SKM-1 (cell line): ENCODE measurements at regions not wholly inside any gene's neighbourhood (a gene's known extent, or its start where the extent isn't known, plus 50 kb on each side); places are given as distances from the start of the nearest gene placed in this dataset.

Source experiments
- DNase-seq: peaks from one replicate; lab custom pipeline; 2025; ENCODE audit not compliant: unreplicated experiment; lab: John Stamatoyannopoulos, UW

DNA sequence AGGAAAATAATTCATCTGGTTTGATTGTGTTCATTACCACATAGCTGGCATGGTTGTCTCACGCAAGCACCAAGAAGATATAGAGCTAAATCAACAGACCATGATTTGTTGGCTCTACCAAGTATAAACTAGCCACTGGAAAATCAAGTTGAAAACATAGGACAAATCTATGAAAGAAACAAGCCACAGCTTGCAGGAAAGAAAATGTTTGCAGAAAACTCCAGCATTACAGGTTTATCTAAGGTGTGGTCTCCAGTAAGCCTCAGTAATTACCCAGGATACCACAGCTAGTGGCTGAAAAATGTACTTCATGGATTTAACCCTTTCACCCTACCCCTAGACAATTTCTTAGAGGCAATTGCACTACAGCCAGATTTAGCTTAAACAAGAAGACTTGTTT is 340.6 kb downstream of the SOX2 start:
- no peak for DNase-seq

GRCh38 chr3:182052757-182053156 is 341.0 kb downstream of the SOX2 start:
- DNase-seq: no peak

- no peak for DNase-seq
Observed at GRCh38 chr3:182058488-182058887, 346.8 kb downstream of the SOX2 start.

DNA sequence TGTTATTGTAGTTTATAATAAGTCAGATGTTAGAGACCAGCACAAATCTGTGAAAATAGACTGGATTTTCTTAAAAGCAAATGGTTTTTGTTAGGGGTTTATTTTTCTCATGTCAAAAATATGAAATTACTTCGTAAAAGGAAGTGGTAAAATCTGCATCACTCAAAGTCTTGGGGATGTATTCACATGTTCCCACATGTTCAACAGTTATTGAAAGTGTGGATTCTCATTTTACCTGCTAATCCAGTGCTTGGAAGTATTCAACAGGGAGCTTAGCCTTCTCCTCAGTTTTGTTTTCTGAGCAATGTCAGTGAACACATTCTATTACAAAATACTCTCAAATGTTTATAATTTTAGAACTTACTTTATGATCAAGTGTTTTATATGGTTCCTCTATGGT is 352.0 kb downstream of the SOX2 start:
- no peak for DNase-seq

DNA sequence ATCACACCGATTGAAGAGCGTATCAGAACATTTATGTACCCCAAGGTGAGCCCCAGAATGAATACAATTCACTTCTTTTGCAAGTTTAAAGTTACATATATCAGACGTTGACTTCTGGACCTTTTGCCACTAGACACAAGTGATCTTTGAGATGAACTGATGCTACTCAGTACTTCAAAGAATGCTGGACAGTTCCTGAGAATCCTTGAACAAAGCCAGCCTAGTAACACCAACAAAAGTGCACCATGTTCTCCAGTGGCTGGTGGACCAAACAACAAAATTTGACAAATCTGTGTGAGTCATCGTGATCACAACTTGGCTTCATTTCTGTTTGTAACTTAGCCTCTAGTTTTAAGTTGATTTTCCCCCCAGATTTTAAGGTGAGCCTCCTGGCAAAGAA is 355.7 kb downstream of the SOX2 start:
- no peak for DNase-seq

DNA sequence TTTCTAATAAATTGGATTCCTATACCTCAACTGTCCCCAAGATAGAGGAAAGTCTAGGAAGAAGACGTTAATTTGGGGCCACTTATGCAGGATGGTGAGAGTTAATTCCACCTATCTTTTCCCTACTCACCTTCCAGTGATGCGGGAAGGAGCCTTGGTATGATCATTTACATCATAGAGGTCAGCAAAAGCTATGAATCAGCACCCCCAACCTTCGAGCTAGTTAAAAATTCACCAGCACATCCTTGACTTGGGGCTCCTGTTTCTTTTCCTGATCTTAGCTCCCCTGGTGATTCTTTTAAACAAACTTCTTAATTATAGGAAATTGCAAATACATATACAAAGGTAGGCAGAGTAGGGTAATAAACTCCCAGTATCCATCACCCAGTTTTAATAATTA is 366.6 kb downstream of the SOX2 start:
- DNase-seq: no peak

- no peak for DNase-seq
Observed at GRCh38 chr3:182078929-182079328, 367.2 kb downstream of the SOX2 start.

DNA sequence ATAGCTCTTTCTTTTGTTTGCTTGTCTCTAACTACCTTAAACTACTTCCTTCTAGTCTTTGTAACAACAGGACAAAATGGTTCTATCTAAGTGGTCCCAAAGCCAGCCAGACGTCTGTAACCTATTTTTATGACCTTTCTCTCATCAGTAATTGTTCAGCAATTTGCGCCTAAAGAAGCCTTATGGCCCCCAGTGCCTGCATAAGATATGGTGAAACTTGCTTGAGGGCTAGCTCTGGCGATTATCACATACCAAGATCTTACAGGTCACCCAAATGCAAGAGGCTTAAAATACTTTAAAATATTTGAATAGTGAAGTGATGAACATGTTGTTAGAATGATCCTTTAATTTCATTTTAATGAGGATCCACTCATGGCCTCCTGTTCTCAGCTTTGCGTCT is 369.4 kb downstream of the SOX2 start:
- DNase-seq: no peak

DNA sequence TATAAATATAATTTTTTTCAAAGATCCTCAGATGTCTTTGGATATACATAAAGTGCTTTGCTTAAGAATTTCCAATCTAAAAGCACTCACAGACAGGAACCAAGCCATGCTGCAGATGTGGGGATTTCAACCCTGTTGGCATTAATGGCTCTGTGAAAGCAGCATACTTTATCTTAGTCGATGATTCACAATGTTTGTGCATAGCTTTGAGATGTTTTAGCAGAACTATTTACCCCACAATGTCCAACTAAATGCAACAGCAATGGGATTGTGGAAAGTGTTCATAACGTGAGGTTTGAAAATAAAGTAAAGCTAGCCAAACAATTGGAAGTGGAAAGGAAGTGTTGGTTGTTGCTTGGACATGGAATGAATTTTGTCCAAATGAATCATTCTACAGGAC is 371.4 kb downstream of the SOX2 start:
- DNase-seq: no peak

GRCh38 chr3:182092662-182093262 is 381.0 kb downstream of the SOX2 start:
- no peak for DNase-seq

- DNase-seq: no peak
Observed at GRCh38 chr3:182094321-182094720, 382.6 kb downstream of the SOX2 start.

GRCh38 chr3:182104881-182105280 is 393.2 kb downstream of the SOX2 start:
- no peak for DNase-seq

DNA sequence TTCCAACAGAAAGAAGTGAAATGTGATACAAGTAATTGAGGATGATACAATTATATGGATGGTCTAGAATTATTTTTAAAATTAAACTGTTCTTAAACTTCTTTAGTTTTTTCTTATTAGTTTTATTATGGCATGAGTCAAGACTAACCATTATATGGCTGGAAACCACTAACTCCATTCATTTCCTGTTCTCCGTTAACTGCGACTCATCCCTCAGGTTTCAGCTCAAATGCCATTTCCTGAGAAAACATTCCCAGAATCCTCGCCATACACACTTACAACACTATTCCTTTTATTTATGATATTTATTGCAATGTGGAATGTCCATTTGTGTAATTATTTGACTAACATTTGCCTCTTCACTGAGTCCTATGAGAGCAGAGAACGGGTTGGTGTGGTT is 394.1 kb downstream of the SOX2 start:
- no peak for DNase-seq

DNA sequence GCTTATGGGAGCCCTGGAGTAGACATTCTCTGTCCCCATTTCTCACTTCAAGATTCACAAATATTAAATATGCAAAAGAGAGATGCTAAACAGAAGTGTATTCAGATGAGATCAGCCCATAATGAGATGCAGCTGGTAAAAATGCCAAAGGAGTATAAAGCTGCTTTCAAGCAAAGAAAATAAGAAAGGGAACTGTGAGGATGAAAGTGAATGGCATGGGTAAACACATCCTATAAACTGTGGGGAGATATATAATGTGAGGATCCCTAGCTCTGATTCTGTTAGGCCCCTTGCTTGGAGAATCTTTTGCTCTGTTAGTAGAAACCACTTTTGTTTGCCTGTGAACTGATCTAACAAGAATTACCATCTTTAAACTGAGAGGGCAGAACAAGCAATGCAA is 396.6 kb downstream of the SOX2 start:
- DNase-seq: no peak

GRCh38 chr3:182111967-182112366 is 400.2 kb downstream of the SOX2 start:
- DNase-seq: no peak

DNA sequence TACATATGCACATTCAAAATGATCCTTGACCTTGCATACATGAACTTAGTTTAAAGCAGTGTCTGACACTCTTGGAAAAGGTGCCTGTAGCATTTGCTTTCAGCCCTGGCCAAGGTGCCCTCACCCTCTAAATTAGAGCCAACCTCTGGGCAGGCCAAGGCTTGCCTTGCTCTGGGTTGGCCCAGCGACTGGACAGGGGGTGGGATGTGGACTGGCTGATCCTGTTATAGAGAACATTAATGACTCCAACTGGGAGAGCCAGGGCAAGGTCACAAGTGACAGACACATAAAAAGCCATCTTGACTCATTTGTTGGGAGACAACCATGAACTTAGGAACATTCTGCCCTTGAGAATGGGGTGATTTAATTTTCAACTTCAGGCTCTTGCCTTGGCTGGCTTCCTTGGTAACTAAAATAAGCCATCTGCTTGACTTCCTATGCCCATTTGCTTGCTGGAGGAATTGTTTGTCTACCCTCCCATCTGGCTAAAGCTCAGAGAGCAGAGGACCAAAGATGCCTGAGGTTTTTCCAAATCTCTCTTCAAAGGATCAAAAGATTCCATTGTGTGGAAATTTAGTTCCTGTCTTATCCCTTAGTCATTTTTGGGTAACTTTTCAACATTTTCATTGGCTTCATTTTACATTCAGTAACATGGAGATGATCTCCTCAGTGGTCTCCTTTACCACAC is 403.7 kb downstream of the SOX2 start:
- no peak for DNase-seq

DNA sequence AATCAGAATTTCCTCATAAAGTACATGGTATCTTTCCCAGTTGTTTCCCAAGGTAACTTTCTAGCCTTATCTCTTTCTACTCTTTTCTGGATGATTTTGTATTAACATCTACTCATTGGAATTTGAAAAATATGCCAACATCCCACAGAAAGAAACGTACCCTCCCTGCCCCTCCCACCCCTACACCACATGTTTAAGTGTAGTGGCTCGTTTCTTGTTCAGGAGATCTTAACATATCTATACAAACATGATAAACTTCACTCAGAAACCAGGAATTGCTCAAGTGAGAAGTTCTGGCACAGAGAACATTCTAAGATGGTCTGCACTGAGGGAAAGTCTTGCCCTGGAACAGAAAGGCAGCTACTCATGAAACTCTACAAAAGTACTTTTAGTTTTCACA is 404.7 kb downstream of the SOX2 start:
- no peak for DNase-seq

DNA sequence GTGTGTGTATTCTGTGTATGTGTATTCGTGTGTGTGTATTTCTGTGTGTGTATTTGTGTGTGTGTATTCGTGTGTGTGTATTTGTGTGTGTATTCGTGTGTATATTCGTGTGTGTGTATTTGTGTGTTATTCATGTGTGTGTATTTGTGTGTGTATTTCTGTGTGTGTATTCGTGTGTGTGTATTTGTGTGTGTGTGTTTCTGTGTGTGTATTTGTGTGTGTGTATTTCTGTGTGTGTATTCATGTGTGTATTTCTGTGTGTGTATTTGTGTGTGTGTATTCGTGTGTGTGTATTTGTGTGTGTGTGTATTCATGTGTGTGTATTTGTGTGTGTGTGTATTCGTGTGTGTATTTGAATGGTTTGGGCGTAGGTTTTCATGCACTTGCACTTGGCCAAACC is 405.4 kb downstream of the SOX2 start:
- no peak for DNase-seq

GRCh38 chr3:182117583-182117982 is 405.9 kb downstream of the SOX2 start:
- DNase-seq: no peak

DNA sequence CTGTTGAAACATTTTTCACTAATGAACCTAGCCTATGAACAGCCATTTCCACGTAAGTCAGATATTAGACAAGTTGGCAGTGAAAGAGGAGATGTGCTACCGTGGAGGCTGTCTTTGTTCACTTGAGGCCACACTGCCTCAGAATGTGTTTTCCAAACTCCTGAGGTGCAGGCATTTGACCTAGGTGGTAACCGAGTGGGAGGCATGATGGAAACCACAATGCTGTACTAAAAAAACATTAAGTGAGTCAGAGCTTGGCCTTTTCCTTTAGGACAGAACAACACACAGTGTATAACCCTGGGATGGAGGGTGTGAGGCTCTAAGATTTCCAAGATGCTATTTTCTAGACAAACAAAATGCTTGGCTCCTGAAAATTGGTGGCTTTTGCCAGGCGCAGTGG is 406.3 kb downstream of the SOX2 start:
- DNase-seq: no peak

GRCh38 chr3:182121401-182121800 is 409.7 kb downstream of the SOX2 start:
- no peak for DNase-seq

- no peak for DNase-seq
Observed at GRCh38 chr3:182122779-182123178, 411.1 kb downstream of the SOX2 start.

GRCh38 chr3:182124187-182124586 is 412.5 kb downstream of the SOX2 start:
- DNase-seq: no peak
